H4 (cell line): ENCODE measurements at regions not wholly inside any gene's neighbourhood (a gene's known extent, or its start where the extent isn't known, plus 50 kb on each side); places are given as distances from the start of the nearest gene placed in this dataset.
"Not testable (repeated sequence)": the region's sequence is repeated elsewhere in the genome, so short reads cannot be mapped to it uniquely, and the experiment has no call there.

ENCODE experiments used
- DNase-seq: peaks from one replicate; pipeline ENCODE4 v3.0.0-alpha.2; 2015; ENCODE audit warnings: low spot score

GRCh38 chr10:28733245-28733644, 55.9 kb downstream of the BAMBI start:
- no peak for DNase-seq

GRCh38 chr10:28733647-28734046, 56.3 kb downstream of the BAMBI start:
- no peak for DNase-seq

GRCh38 chr10:28734938-28735759, 57.8 kb downstream of the BAMBI start:
- peak; percentile 92 for DNase-seq

- no peak for DNase-seq
These were observed 59.8 kb downstream of the BAMBI start for GRCh38 chr10:28737096-28737495.

- no peak for DNase-seq
These were observed 60.9 kb downstream of the BAMBI start for GRCh38 chr10:28738200-28738599.

GRCh38 chr10:28743576-28743975, 66.3 kb downstream of the BAMBI start:
- DNase-seq = no peak

- no peak for DNase-seq
These were observed 66.9 kb downstream of the BAMBI start for GRCh38 chr10:28744069-28744768.

GRCh38 chr10:28754930-28755718, 77.8 kb downstream of the BAMBI start:
- DNase-seq = no peak

- DNase-seq = no peak
These were observed 83.9 kb downstream of the BAMBI start for GRCh38 chr10:28761084-28761846.

- no peak for DNase-seq
These were observed 86.3 kb downstream of the BAMBI start for GRCh38 chr10:28763471-28764170.

GRCh38 chr10:28765641-28766040, 88.3 kb downstream of the BAMBI start:
- no peak for DNase-seq

GRCh38 chr10:28768227-28768626, 90.9 kb downstream of the BAMBI start:
- no peak for DNase-seq

GRCh38 chr10:28769091-28769604, 91.8 kb downstream of the BAMBI start:
- DNase-seq = no peak

GRCh38 chr10:28771580-28772090, 94.3 kb downstream of the BAMBI start:
- DNase-seq = not testable (repeated sequence)

- no peak for DNase-seq
These were observed 97.0 kb downstream of the BAMBI start for GRCh38 chr10:28774051-28774995.

- no peak for DNase-seq
These were observed 98.5 kb downstream of the BAMBI start for GRCh38 chr10:28775773-28776172.

GRCh38 chr10:28776519-28776918, 99.2 kb downstream of the BAMBI start:
- no peak for DNase-seq

GRCh38 chr10:28777911-28778310, 100.6 kb downstream of the BAMBI start:
- DNase-seq = no peak

- DNase-seq = no peak
These were observed 101.2 kb downstream of the BAMBI start for GRCh38 chr10:28778524-28778923.
